Stomach smooth muscle (tissue), 2 donors: ENCODE measurements at regions not wholly inside any gene's neighbourhood (a gene's known extent, or its start where the extent isn't known, plus 50 kb on each side); places are given as distances from the start of the nearest gene placed in this dataset.

Source experiments
- H3K27ac ChIP-seq: one replicate; pipeline ENCODE4 v1.7.0; 2013; ENCODE audit warnings: mild to moderate bottlenecking, low read length, inconsistent platforms
- H3K27me3 ChIP-seq, 2 donors: one replicate each; pipeline ENCODE4 v1.7.0; 2013; ENCODE audit warnings: low read length in 2 of 2; ENCODE audit not compliant: insufficient read depth in 2 of 2, control insufficient read depth in 1 of 2
- H3K36me3 ChIP-seq, 2 donors: one replicate each; pipeline ENCODE4 v1.7.0; 2013; ENCODE audit warnings: low read length in 2 of 2; ENCODE audit not compliant: control insufficient read depth in 2 of 2, insufficient read depth in 2 of 2
- H3K4me1 ChIP-seq: one replicate; pipeline ENCODE4 v1.7.0; 2013; ENCODE audit warnings: low read length; ENCODE audit not compliant: control insufficient read depth, insufficient read depth
- H3K4me3 ChIP-seq, 2 donors: one replicate each; pipeline ENCODE4 v1.7.0; 2013; ENCODE audit warnings: low read length in 2 of 2
- H3K9ac ChIP-seq, 2 donors: one replicate each; pipeline ENCODE4 v1.7.0; 2013; ENCODE audit warnings: low read length in 2 of 2, mild to moderate bottlenecking in 1 of 2
- H3K9me3 ChIP-seq, 2 donors: one replicate each; pipeline ENCODE4 v1.7.0; 2013; ENCODE audit warnings: low read length in 2 of 2; ENCODE audit not compliant: control insufficient read depth in 2 of 2
- donor health status: healthy.
- donor health status: Pancreatic carcinoma.

DNA sequence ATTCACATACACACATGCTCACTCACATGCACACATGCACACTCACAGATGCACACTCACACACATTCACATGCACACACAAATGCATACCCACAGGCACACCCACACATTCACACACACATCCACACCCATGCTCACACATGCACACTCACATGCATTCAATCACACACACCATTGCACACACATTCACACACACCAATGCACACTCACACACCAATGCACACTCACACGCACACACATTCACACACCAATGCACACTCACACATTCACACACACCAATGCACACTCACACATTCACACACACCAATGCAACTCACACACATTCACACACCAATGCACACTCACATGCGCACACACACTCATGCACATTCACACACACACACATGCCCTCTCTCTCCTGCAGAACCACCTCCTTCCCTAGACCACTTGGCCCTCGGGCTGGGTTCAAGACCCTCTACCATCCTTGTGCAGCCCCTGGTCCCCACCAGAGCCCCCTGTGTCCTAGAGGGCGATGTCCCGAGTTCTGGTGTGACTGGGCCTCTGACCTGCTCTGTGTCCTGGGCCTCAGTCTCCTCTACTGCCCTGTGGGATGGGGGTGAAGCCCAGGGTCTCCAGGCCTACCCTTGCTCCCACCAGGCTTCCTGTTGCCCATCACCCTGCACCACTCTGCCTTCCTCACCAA is 139.0 kb downstream of the OLFM1 start:
- no peak overlapping the region for H3K27ac ChIP-seq
- no peaks in the 10 kb centered on the region for H3K36me3 ChIP-seq
- no peak overlapping the region for H3K4me3 ChIP-seq
- H3K9me3 ChIP-seq: no peaks in the 10 kb centered on the region
- H3K9ac ChIP-seq: no peak overlapping the region
- H3K4me1 ChIP-seq: no peaks in the 10 kb centered on the region
- peaks cover 16 to 33% of the 10 kb centered on the region in 2 donors for H3K27me3 ChIP-seq

DNA sequence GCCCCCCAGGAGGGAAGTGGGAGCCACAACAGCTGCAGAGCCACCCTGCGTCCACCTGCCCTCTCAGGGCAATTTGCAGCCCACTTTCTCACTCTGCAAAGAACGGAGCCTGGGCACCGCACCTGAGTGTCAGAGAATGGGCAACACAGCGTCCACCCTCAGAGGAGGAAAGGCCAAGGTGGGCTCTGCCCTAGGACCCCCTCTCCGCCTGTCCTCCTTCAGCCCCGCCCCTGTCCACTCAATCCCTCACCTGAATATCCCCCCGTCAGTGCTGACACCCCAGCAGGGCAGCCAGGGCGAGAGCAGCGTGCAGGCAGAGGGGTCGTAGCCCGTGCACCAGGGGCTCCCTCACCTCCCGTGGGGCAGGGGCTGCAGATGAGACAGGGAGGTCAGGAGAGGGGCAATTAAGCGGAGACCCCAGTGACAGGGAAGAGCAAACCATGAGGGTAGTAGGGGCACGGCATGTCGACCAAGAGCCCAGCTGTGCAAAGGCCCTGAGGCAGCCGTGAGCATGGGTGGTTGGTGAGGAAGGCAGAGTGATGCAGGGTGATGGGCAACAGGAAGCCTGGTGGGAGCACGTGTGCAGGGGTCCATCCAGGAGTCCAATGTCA is 140.3 kb downstream of the OLFM1 start:
- H3K4me3 ChIP-seq: no peak overlapping the region
- H3K27ac ChIP-seq: no peak overlapping the region
- no peaks in the 10 kb centered on the region for H3K4me1 ChIP-seq
- no peaks in the 10 kb centered on the region for H3K36me3 ChIP-seq
- H3K9ac ChIP-seq: no peak overlapping the region
- peaks cover 13 to 31% of the 10 kb centered on the region in 2 donors for H3K27me3 ChIP-seq
- H3K9me3 ChIP-seq: no peaks in the 10 kb centered on the region

DNA sequence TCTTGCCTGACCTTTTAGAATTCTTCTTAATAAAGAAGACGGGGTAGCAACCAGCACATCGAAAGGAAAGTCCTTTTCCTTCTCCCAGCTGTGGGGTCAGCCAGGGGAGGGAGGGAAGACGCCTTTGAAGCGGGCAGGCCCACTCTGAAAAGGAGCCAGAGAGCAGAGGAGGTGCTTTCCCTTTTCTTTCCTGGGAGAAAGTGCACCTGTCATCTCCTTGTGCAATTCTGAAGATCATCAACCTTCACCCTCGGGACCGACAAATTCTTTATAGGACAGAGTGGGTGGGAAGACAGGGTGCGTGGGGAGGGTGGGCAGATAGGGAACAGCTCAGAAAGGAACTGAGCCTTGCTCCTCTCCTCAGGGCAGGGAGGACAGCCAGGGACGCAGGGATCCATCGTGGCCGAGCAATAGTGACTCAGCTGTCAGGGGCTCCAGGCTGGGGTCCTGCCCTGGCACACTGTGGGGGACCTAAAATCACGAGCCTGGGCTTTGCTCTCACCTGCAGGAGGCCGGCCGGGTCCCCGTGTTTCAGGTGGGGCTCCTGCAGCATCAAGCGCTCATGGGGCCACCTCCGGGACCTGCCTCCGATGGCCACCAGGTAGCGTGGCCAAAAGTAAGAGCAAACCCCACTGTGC is 141.0 kb downstream of the OLFM1 start:
- Histone ChIP-seq H3K4me3 (no peak overlapping the region), H3K27ac (no peak overlapping the region), H3K27me3 (peaks cover 13 to 27% of the 10 kb centered on the region in 2 donors), H3K4me1 (no peaks in the 10 kb centered on the region), H3K9me3 (no peaks in the 10 kb centered on the region), H3K9ac (no peak overlapping the region), H3K36me3 (no peaks in the 10 kb centered on the region)

DNA sequence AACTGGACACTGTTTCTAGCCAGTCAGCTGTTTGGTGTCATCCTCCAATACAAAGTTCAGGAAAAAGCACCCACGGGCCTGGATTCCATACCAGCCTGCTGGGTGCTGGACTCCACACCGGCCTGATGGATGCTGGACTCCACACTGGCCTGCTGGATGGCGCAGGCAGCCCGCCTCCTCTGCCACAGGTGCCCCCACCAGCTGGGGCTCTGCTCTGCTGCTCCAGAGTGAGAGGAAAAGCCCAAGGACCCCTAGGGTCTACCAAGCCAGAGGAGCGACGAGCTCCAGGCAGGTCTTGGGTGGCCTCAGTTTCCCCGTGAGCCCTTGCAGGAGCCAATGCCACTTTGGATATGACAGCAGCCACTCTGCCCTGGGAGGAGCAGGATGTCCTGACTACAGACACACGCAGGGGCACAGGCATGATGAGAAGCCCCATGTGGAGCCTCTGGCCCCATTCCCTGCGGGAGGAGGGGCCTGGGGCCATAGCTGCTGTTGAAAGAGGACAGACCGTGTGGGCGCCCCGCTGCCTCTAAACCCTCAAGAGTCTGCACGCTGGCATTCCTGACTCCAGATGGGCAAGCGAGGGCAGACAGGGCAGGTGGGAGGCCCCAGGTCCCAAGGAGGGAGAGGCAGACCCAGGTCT is 141.6 kb downstream of the OLFM1 start:
- Histone ChIP-seq H3K36me3 (no peaks in the 10 kb centered on the region), H3K27me3 (peaks cover 13 to 24% of the 10 kb centered on the region in 2 donors), H3K9me3 (no peaks in the 10 kb centered on the region), H3K4me3 (no peak overlapping the region), H3K27ac (no peak overlapping the region), H3K4me1 (no peaks in the 10 kb centered on the region), H3K9ac (no peak overlapping the region)

DNA sequence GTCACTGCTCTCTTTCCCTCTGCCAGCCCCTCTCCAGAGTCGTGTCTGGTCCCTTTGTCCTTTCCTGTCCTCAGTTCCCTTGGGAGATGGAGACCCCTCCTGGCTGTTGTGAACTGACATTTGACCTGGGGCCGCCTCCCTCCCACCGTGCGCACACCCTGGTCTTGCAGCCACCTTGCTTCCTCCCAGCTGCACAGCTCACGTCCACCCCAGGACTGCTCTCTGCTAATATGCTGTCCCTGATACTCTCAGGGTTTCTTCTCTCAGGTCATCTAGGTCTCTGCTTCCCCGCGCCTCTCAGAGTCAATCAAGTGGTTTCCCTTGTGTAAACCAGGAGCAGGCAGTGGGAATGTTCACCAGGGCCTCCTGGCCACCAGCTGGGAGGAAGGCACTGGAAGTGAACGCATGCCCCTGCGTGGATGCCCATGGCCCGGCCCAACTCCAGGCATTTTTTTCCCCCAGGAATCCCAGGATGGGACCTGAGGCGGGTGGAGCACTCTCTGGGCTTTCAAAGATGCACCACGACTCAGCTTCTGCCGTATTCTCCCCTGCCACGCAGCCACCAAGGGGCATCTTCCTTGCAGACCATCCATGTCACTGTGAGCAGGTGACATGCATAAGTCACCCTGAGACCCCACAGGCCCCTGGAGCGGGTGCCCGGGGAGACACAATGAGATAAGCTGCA is 142.4 kb downstream of the OLFM1 start:
- no peaks in the 10 kb centered on the region for H3K4me1 ChIP-seq
- peaks cover 5 to 6% of the 10 kb centered on the region in 2 donors for H3K9me3 ChIP-seq
- H3K27ac ChIP-seq: no peak overlapping the region
- no peak overlapping the region for H3K4me3 ChIP-seq
- H3K9ac ChIP-seq: no peak overlapping the region
- H3K27me3 ChIP-seq: peaks cover 13 to 22% of the 10 kb centered on the region in 2 donors
- no peaks in the 10 kb centered on the region for H3K36me3 ChIP-seq

DNA sequence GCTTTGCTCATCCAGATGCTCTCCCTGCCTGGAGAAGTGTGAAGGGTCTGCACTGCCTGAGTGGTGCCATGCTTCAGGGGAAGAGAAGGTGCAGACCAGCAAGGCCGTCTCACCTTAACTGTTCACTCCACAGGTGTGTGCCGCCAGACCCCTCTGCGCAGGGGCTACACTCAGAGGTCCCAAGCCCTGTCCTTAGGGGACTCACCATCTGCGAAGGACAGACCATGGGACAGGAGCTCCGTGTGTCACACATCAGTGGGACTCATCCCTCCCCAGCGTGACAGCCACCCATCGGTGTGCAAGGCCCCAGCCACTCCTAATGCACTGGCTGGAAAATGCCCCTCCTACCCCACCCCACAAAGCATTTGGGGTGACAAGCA is 142.9 kb downstream of the OLFM1 start:
- Histone ChIP-seq H3K4me3 (no peak overlapping the region), H3K36me3 (no peaks in the 10 kb centered on the region), H3K4me1 (no peaks in the 10 kb centered on the region), H3K9ac (no peak overlapping the region), H3K27me3 (peaks cover 13 to 22% of the 10 kb centered on the region in 2 donors), H3K27ac (no peak overlapping the region), H3K9me3 (peaks cover 5 to 6% of the 10 kb centered on the region in 2 donors)

DNA sequence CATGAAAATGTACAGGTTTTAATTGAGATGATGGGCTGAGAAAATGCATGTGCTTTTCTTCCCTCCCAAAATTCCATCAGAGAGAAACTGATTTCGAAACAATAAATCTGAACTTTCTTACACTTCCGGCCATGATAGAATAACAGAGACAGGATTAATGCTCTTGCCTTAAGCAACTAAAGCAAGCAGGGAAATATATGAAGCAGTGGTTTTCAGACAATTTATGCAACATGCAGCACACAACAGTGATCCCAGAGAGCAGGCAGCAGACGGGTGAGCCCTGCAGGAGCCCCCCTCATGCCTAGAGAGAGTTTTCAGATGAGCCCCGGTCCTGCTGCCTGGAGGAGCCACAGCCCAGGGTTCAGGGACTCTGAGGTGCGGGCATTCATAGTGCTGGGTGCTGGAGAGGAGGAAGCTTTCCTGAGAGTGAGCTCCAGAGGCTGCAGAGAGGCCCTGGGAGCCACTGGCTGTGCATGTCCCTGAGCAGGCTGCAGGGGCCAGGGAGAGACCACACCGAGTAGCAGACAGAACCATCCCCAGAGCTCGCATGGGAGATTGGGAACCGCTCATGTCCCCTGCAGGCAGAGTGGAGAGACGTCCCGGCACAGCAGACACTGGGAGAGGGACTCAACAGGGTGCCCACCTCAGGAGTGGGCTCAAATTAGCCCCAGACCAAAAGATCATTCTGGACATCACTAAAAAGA is 143.5 kb downstream of the OLFM1 start:
- Histone ChIP-seq H3K9me3 (peaks cover 5 to 6% of the 10 kb centered on the region in 2 donors), H3K9ac (no peak overlapping the region), H3K36me3 (no peaks in the 10 kb centered on the region), H3K4me3 (no peak overlapping the region), H3K27me3 (peaks cover 13 to 22% of the 10 kb centered on the region in 2 donors), H3K4me1 (no peaks in the 10 kb centered on the region), H3K27ac (no peak overlapping the region)

DNA sequence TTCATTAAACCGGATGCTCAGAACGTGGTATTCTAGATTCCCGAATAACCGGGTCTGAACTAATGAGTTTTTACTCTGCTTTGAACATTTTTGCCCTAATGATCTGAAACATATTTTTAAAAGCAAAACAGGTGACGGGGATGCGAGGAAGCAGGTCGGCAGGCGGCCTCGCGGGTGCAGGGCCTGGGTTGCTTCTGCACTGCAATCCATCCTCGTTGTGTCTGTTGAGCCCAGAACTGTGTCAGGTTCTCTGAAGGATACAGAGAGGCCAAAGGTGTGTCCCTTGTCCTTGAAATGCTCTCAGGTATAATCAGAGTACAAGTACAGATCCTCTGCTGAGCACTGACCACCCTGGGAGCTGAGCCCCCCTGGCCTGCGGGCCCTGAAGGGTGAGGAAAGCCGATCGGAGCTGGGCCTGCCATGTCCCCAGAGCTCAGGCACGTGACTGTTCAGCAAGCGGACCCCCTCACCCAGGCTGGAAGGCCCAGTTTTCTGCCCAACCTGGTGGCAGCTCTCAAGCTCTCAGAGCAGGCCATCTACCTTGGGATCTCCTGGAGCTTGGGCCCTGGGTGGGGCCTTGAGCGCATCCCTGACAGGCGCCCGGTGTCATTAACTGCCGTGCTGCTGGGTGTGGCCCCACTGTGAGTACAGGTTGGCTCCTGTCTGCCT is 151.8 kb downstream of the OLFM1 start:
- Histone ChIP-seq H3K36me3 (no peaks in the 10 kb centered on the region), H3K27me3 (peaks cover 0 to 12% of the 10 kb centered on the region in 2 donors), H3K27ac (no peak overlapping the region), H3K4me3 (no peak overlapping the region), H3K9ac (no peak overlapping the region), H3K4me1 (no peaks in the 10 kb centered on the region), H3K9me3 (peaks cover 5 to 6% of the 10 kb centered on the region in 2 donors)

DNA sequence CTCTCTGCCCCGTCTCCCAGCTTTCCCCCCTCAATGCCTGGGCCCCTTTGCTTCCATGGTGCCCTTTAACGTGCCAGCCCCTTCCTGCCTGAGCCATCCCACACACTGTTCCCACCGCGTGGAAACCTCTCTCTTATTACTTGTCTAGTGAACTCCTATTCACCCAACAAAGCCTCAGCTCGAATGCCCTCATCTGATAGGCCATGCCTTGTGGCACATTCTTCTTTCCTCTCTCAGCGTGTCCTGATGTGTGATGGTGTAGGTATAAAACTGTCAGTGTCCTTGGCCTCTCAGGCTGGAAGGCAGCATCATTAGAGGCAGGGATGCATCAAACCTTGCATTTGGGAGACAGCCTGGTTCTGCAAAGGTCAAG is 152.3 kb downstream of the OLFM1 start:
- Histone ChIP-seq H3K4me3 (no peak overlapping the region), H3K27ac (no peak overlapping the region), H3K27me3 (peaks cover 0 to 13% of the 10 kb centered on the region in 2 donors)

More for the DNA sequence above, 152.3 kb downstream of the OLFM1 start:
- H3K9me3 ChIP-seq: peaks cover 0 to under 1% of the 10 kb centered on the region in 2 donors
- no peaks in the 10 kb centered on the region for H3K36me3 ChIP-seq
- H3K9ac ChIP-seq: no peak overlapping the region
- no peaks in the 10 kb centered on the region for H3K4me1 ChIP-seq
